ENCODE measurements at regions not wholly inside any gene's neighbourhood (a gene's known extent, or its start where the extent isn't known, plus 50 kb on each side); places are given as distances from the start of the nearest gene placed in this dataset.

DNA sequence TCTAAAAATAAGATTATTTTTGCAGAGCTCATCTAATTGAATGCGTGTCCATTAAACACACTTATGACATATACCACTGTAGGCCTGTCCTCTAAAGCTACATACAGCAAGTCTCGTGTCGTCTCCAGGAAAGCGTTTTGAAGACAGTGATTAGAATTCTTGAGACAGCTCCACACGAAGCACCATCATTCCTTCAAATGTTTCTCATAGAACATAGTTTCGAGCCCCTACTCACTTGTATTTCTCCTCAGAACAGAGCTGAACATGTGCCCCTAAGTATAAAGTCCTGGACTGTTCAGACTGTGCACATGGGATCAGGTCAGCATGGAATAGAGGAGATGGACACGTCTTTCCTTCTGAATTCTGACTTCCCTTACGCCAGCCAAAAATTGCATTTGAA is 64.5 kb upstream of the HMGA2 start:
- no TSS peak for BruUV-seq (replicated peaks)
- ATAC-seq = no peak
- Histone ChIP-seq H3K9me3 (ENCODE audit: control insufficient read depth, insufficient read depth, low read depth, low read length) (no peaks in the 10 kb centered on the region), H3K4me1 (ENCODE audit: control insufficient read depth, insufficient read depth, low read length) (no peaks in the 10 kb centered on the region), H3K27ac (ENCODE audit: low read length) (no peak overlapping the region), H3K27me3 (ENCODE audit: control insufficient read depth, insufficient read depth, low read length) (no peaks in the 10 kb centered on the region), H3K4me3 (ENCODE audit: low read depth in 2 of 2, low read length in 2 of 2) (no peak overlapping the region), H3K36me3 (ENCODE audit: control insufficient read depth, insufficient read depth, low read length) (no peaks in the 10 kb centered on the region)
- ChIA-PET POLR2A (no interaction called here), CTCF (no interaction called here)
- TF ChIP-seq POLR2AphosphoS5 (IDR thresholded peaks at IDR 0.05; ENCODE audit: low read depth, low read length) (no peak), TCF7L2 (IDR thresholded peaks at IDR 0.05; ENCODE audit: low read depth, low read length) (no peak), SIN3A (IDR thresholded peaks at IDR 0.05; ENCODE audit: borderline replicate concordance, insufficient read depth, low read depth, low read length) (no peak)
- TF ChIP-seq, protein P1, sequence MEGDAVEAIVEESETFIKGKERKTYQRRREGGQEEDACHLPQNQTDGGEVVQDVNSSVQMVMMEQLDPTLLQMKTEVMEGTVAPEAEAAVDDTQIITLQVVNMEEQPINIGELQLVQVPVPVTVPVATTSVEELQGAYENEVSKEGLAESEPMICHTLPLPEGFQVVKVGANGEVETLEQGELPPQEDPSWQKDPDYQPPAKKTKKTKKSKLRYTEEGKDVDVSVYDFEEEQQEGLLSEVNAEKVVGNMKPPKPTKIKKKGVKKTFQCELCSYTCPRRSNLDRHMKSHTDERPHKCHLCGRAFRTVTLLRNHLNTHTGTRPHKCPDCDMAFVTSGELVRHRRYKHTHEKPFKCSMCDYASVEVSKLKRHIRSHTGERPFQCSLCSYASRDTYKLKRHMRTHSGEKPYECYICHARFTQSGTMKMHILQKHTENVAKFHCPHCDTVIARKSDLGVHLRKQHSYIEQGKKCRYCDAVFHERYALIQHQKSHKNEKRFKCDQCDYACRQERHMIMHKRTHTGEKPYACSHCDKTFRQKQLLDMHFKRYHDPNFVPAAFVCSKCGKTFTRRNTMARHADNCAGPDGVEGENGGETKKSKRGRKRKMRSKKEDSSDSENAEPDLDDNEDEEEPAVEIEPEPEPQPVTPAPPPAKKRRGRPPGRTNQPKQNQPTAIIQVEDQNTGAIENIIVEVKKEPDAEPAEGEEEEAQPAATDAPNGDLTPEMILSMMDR (IDR thresholded peaks at IDR 0.05) = no peak
- TF ChIP-seq, protein P2, sequence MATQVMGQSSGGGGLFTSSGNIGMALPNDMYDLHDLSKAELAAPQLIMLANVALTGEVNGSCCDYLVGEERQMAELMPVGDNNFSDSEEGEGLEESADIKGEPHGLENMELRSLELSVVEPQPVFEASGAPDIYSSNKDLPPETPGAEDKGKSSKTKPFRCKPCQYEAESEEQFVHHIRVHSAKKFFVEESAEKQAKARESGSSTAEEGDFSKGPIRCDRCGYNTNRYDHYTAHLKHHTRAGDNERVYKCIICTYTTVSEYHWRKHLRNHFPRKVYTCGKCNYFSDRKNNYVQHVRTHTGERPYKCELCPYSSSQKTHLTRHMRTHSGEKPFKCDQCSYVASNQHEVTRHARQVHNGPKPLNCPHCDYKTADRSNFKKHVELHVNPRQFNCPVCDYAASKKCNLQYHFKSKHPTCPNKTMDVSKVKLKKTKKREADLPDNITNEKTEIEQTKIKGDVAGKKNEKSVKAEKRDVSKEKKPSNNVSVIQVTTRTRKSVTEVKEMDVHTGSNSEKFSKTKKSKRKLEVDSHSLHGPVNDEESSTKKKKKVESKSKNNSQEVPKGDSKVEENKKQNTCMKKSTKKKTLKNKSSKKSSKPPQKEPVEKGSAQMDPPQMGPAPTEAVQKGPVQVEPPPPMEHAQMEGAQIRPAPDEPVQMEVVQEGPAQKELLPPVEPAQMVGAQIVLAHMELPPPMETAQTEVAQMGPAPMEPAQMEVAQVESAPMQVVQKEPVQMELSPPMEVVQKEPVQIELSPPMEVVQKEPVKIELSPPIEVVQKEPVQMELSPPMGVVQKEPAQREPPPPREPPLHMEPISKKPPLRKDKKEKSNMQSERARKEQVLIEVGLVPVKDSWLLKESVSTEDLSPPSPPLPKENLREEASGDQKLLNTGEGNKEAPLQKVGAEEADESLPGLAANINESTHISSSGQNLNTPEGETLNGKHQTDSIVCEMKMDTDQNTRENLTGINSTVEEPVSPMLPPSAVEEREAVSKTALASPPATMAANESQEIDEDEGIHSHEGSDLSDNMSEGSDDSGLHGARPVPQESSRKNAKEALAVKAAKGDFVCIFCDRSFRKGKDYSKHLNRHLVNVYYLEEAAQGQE (IDR thresholded peaks at IDR 0.05; ENCODE audit: insufficient read depth in 1 of 2, low read depth in 2 of 2, low read length in 1 of 2) = no peak
- in situ Hi-C loops (cut with HindIII; ENCODE audit: low pct_unique_long_range_greater_than_20kb, low sequenced_read_pairs) = no loop called here
- DNase-seq (ENCODE audit: low read depth, low spot score) = no peak
- intact Hi-C loops (cut with micrococcal nuclease; ENCODE audit: unreplicated experiment) = no loop called here

DNA sequence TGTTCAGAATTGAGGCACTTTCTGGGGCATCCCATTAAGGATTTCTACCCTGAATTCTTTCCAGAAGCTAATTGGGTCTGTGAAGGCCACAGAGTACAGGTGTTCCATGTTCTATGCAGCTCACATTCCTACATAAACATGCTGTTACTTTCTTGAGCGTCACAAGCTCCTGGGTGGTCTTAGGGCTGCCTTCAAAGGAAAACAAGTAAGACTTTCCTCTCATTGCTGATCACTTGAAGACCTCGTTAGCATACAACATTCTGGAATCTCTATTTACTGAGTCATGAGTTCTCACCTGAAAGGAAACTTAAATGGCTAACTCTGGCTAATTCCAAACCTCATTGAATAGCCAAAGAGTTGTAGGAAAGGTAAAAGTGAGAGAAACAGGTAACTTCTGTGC is 63.0 kb upstream of the HMGA2 start:
- ATAC-seq = no peak
- CTCF ChIA-PET = no interaction called here

More for the DNA sequence above, 63.0 kb upstream of the HMGA2 start:
- TF ChIP-seq, protein P1 (IDR thresholded peaks at IDR 0.05) = no peak
- no peak for TF ChIP-seq TCF7L2 (IDR thresholded peaks at IDR 0.05; ENCODE audit: low read depth, low read length)
- TF ChIP-seq, protein P2 (IDR thresholded peaks at IDR 0.05; ENCODE audit: insufficient read depth in 1 of 2, low read depth in 2 of 2, low read length in 1 of 2) = no peak
- TF ChIP-seq SIN3A (IDR thresholded peaks at IDR 0.05; ENCODE audit: borderline replicate concordance, insufficient read depth, low read depth, low read length) = no peak
- no peak for TF ChIP-seq POLR2AphosphoS5 (IDR thresholded peaks at IDR 0.05; ENCODE audit: low read depth, low read length)
- no peaks in the 10 kb centered on the region for H3K27me3 ChIP-seq (ENCODE audit: control insufficient read depth, insufficient read depth, low read length)
- no peak for DNase-seq (ENCODE audit: low read depth, low spot score)
- intact Hi-C loops (cut with micrococcal nuclease; ENCODE audit: unreplicated experiment) = no loop called here
- BruUV-seq (replicated peaks) = no TSS peak
- H3K4me3 ChIP-seq (ENCODE audit: low read depth in 2 of 2, low read length in 2 of 2) = no peak overlapping the region
- no peaks in the 10 kb centered on the region for H3K36me3 ChIP-seq (ENCODE audit: control insufficient read depth, insufficient read depth, low read length)
- in situ Hi-C loops (cut with HindIII; ENCODE audit: low pct_unique_long_range_greater_than_20kb, low sequenced_read_pairs) = no loop called here
- no peaks in the 10 kb centered on the region for H3K9me3 ChIP-seq (ENCODE audit: control insufficient read depth, insufficient read depth, low read depth, low read length)
- POLR2A ChIA-PET = no interaction called here
- no peaks in the 10 kb centered on the region for H3K4me1 ChIP-seq (ENCODE audit: control insufficient read depth, insufficient read depth, low read length)
- H3K27ac ChIP-seq (ENCODE audit: low read length) = no peak overlapping the region

All from Panc1 (cell line).